ENCODE measurements at regions not wholly inside any gene's neighbourhood (a gene's known extent, or its start where the extent isn't known, plus 50 kb on each side); places are given as distances from the start of the nearest gene placed in this dataset.

DNA sequence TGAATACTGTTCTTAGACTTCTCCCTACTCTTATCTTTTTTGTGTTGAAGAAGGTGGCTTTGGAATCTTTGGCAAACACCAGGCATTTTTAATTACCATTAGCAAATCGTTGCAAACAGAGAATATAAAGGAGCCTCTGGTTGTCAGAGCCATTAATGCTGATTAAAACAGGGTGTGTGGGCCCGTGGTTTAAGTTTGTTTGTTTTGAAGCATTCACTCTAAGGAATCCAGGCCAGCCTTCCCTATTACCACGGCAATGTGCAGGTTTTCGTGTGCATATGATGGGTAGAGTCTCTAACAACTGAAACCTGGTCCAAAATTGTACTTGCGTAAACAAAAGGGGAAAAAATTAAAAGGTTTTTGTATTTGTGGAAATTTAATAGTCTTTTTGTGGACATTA lies 141.2 kb upstream of the GMNC start:
- peaks cover 4% of the 10 kb centered on the region for H3K27me3 Mint-ChIP-seq (ENCODE audit: low read depth)
- H3K4me1 Mint-ChIP-seq = peaks cover 10% of the 10 kb centered on the region
- no peaks in the 10 kb centered on the region for H3K9me3 Mint-ChIP-seq
- DNase-seq (ENCODE audit: low read depth, low spot score) = no peak
- no peaks in the 10 kb centered on the region for H3K36me3 Mint-ChIP-seq (ENCODE audit: low read depth)
- no peak overlapping the region for H3K4me3 Mint-ChIP-seq
- H3K27ac Mint-ChIP-seq (ENCODE audit: unreplicated experiment) = no peak overlapping the region
- TF ChIP-seq CTCF (conservative IDR thresholded peaks at IDR 0.05) = no peak

- no peak for TF ChIP-seq CTCF (conservative IDR thresholded peaks at IDR 0.05)
These were observed 133.8 kb upstream of the GMNC start for GRCh38 chr3:190996181-190996775.

DNA sequence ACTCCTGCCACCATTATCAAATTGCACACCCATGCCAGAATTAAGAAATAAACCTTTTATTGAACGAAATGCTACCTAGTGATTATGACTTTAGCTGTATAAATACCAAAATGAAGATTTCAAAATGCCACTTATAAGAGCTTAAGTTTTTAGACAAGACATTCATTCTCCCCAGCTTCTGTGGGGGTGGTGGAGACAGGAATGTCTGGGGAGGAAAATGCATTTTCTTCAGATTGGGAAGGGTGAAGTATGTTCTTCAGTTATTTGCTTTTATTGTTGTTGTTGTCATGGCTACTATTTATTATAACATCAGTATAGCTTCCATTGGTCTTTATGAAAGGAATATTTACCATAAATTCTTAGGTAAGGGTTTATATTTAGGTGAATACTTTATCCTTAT lies 132.7 kb upstream of the GMNC start:
- peaks cover 4% of the 10 kb centered on the region for H3K4me1 Mint-ChIP-seq
- peaks cover 3% of the 10 kb centered on the region for H3K36me3 Mint-ChIP-seq (ENCODE audit: low read depth)
- H3K9me3 Mint-ChIP-seq = peaks cover 3% of the 10 kb centered on the region
- no peak overlapping the region for H3K27ac Mint-ChIP-seq (ENCODE audit: unreplicated experiment)
- TF ChIP-seq CTCF (conservative IDR thresholded peaks at IDR 0.05) = no peak
- DNase-seq (ENCODE audit: low read depth, low spot score) = no peak
- H3K27me3 Mint-ChIP-seq (ENCODE audit: low read depth) = no peaks in the 10 kb centered on the region
- no peak overlapping the region for H3K4me3 Mint-ChIP-seq

More at GRCh38 chr3:190996181-190996775, 133.8 kb upstream of the GMNC start:
- Mint-ChIP-seq H3K36me3 (ENCODE audit: low read depth) (no peaks in the 10 kb centered on the region), H3K4me3 (no peak overlapping the region), H3K27me3 (ENCODE audit: low read depth) (no peaks in the 10 kb centered on the region), H3K27ac (ENCODE audit: unreplicated experiment) (no peak overlapping the region), H3K4me1 (peaks cover 4% of the 10 kb centered on the region), H3K9me3 (peaks cover 3% of the 10 kb centered on the region)
- DNase-seq (ENCODE audit: low read depth, low spot score) = no peak

DNA sequence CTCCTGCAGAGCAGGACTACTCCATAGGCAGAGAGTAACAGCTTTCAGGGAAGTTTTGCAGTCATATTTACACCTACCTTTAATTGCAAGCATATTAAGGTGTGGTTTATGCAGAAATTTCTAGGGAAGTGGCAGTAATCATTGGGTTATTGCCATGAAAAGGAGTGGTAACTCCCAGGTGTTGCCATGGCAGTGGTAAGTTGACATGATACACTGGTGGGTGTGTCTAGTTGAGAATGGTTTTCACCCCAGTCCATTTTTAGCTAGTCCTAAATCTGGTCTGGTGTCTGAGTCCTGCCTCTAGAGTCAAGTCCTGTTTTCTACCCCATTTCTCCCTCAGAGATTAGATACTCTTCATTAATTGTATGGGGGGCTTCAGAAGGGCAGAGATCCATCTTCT lies 128.4 kb upstream of the GMNC start:
- no peak for DNase-seq (ENCODE audit: low read depth, low spot score)
- Mint-ChIP-seq H3K4me1 (peaks cover 4% of the 10 kb centered on the region), H3K9me3 (peaks cover 19% of the 10 kb centered on the region), H3K27ac (ENCODE audit: unreplicated experiment) (no peak overlapping the region), H3K27me3 (ENCODE audit: low read depth) (no peaks in the 10 kb centered on the region), H3K4me3 (no peak overlapping the region), H3K36me3 (ENCODE audit: low read depth) (peaks cover 15% of the 10 kb centered on the region)
- TF ChIP-seq CTCF (conservative IDR thresholded peaks at IDR 0.05) = no peak

DNA sequence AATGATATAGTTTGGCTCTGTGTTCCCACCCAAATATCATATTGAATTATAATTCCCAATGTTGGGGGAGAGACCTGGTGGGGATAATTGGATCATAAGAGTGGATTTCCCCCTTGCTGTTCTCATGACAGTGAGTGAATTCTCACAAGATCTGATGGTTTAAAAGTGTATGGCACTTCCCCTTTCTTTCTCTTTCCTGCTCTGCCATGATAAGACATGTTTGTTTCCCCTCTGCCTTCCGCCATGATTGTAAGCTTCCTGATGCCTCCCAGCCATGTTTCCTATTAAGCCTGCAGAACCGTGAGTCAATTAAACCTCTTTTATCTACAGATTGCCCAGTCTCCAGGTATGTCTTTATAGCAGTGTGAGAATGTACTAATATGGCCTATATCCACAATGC lies 126.7 kb upstream of the GMNC start:
- no peak for DNase-seq (ENCODE audit: low read depth, low spot score)
- Mint-ChIP-seq H3K4me1 (no peaks in the 10 kb centered on the region), H3K27ac (ENCODE audit: unreplicated experiment) (no peak overlapping the region), H3K27me3 (ENCODE audit: low read depth) (no peaks in the 10 kb centered on the region), H3K9me3 (peaks cover 21% of the 10 kb centered on the region), H3K36me3 (ENCODE audit: low read depth) (peaks cover 15% of the 10 kb centered on the region), H3K4me3 (no peak overlapping the region)
- TF ChIP-seq CTCF (conservative IDR thresholded peaks at IDR 0.05) = no peak
